ENCODE measurements at regions not wholly inside any gene's neighbourhood (a gene's known extent, or its start where the extent isn't known, plus 50 kb on each side); places are given as distances from the start of the nearest gene placed in this dataset.
"Not testable (repeated sequence)": the region's sequence is repeated elsewhere in the genome, so short reads cannot be mapped to it uniquely, and the experiment has no call there.

GRCh38 chr21:35563885-35564451, 496.4 kb downstream of the SETD4 start:
- H3K36me3 ChIP-seq (ENCODE audit: control insufficient read depth in 1 of 2, insufficient read depth in 2 of 2, low read length in 2 of 2), result no peaks in the 10 kb centered on the region
- H3K27me3 ChIP-seq (ENCODE audit: control insufficient read depth in 1 of 2, insufficient read depth in 2 of 2, low read length in 2 of 2), result no peaks in the 10 kb centered on the region
- H3K27ac ChIP-seq (ENCODE audit: low read depth, low read length), result peak overlapping the region; percentile 1
- no peaks in the 10 kb centered on the region for H3K4me1 ChIP-seq (ENCODE audit: control insufficient read depth in 1 of 2, insufficient read depth in 2 of 2, low read length in 2 of 2)
- no peak overlapping the region for H3K4me3 ChIP-seq (ENCODE audit: low read depth in 1 of 2, low read length in 2 of 2)
- no peak overlapping the region for H3K9ac ChIP-seq (ENCODE audit: low read depth in 1 of 2, low read length in 2 of 2)
- H3K9me3 ChIP-seq (ENCODE audit: control insufficient read depth in 1 of 2, low read length in 2 of 2), result no peaks in the 10 kb centered on the region

DNA sequence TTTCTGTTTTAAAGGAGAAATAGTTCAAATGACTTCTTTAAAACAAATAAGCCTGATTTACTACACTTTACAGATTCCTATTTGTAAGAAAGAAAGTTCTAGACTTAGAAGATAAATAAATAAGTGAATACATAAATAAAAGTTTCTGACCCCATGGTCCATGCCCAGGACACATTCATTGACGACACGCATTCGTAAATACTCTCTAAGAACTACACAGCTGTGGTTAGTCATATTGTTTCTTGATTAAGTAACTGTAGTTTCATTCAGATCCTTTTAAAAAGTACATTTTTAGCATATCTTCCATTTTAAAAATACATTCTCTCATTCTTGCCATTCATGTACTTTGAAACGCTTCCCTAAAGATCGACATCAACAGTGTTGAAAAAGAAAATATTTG, 497.4 kb downstream of the SETD4 start:
- Histone ChIP-seq H3K27me3 (ENCODE audit: control insufficient read depth in 1 of 2, insufficient read depth in 2 of 2, low read length in 2 of 2) (no peaks in the 10 kb centered on the region), H3K9ac (ENCODE audit: low read depth in 1 of 2, low read length in 2 of 2) (no peak overlapping the region), H3K4me1 (ENCODE audit: control insufficient read depth in 1 of 2, insufficient read depth in 2 of 2, low read length in 2 of 2) (no peaks in the 10 kb centered on the region), H3K27ac (ENCODE audit: low read depth, low read length) (no peak overlapping the region), H3K9me3 (ENCODE audit: control insufficient read depth in 1 of 2, low read length in 2 of 2) (no peaks in the 10 kb centered on the region), H3K4me3 (ENCODE audit: low read depth in 1 of 2, low read length in 2 of 2) (no peak overlapping the region), H3K36me3 (ENCODE audit: control insufficient read depth in 1 of 2, insufficient read depth in 2 of 2, low read length in 2 of 2) (no peaks in the 10 kb centered on the region)

DNA sequence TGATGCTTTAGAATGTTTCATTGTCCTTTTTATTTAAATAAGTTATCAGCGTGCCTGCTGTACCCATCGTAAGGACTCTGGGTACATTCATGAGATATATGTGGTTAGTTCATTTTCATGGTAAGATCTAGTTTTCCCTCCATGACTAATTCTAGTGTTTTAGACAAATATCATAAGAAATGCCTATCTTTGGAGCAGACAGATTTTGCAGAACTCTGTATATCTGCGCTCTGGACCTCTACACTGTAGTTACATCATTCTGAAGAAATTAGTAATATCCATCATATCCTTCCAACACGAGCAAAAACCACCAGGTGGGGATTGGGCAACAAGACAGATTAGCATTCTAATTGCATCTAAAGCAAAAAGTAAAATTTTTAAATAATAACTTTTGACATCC, 499.2 kb downstream of the SETD4 start:
- Histone ChIP-seq H3K27me3 (ENCODE audit: control insufficient read depth in 1 of 2, insufficient read depth in 2 of 2, low read length in 2 of 2) (no peaks in the 10 kb centered on the region), H3K9ac (ENCODE audit: low read depth in 1 of 2, low read length in 2 of 2) (no peak overlapping the region), H3K36me3 (ENCODE audit: control insufficient read depth in 1 of 2, insufficient read depth in 2 of 2, low read length in 2 of 2) (no peaks in the 10 kb centered on the region), H3K4me3 (ENCODE audit: low read depth in 1 of 2, low read length in 2 of 2) (no peak overlapping the region), H3K4me1 (ENCODE audit: control insufficient read depth in 1 of 2, insufficient read depth in 2 of 2, low read length in 2 of 2) (no peaks in the 10 kb centered on the region), H3K27ac (ENCODE audit: low read depth, low read length) (no peak overlapping the region), H3K9me3 (ENCODE audit: control insufficient read depth in 1 of 2, low read length in 2 of 2) (no peaks in the 10 kb centered on the region)

DNA sequence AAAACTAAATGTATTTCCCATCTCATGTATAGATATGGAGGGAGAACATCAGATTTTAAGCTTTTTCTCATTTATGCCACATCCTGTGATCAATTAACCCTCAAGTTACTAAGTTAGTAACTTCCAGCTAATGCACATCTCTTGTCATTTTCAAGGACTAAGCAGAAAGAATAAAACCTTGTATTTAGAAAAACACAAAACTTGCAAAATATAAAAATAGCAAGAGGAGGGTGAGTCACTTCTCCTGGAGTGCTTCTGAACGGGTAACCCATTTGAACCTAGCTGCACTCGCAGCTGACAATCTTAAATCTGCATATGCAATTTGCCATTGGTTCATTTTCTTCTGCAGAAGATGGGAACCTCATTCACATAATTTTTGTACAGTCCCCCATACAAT, 500.5 kb downstream of the SETD4 start:
- Histone ChIP-seq H3K27ac (ENCODE audit: low read depth, low read length) (no peak overlapping the region), H3K9me3 (ENCODE audit: control insufficient read depth in 1 of 2, low read length in 2 of 2) (no peaks in the 10 kb centered on the region), H3K4me1 (ENCODE audit: control insufficient read depth in 1 of 2, insufficient read depth in 2 of 2, low read length in 2 of 2) (no peaks in the 10 kb centered on the region), H3K9ac (ENCODE audit: low read depth in 1 of 2, low read length in 2 of 2) (no peak overlapping the region), H3K4me3 (ENCODE audit: low read depth in 1 of 2, low read length in 2 of 2) (no peak overlapping the region), H3K36me3 (ENCODE audit: control insufficient read depth in 1 of 2, insufficient read depth in 2 of 2, low read length in 2 of 2) (no peaks in the 10 kb centered on the region), H3K27me3 (ENCODE audit: control insufficient read depth in 1 of 2, insufficient read depth in 2 of 2, low read length in 2 of 2) (no peaks in the 10 kb centered on the region)

DNA sequence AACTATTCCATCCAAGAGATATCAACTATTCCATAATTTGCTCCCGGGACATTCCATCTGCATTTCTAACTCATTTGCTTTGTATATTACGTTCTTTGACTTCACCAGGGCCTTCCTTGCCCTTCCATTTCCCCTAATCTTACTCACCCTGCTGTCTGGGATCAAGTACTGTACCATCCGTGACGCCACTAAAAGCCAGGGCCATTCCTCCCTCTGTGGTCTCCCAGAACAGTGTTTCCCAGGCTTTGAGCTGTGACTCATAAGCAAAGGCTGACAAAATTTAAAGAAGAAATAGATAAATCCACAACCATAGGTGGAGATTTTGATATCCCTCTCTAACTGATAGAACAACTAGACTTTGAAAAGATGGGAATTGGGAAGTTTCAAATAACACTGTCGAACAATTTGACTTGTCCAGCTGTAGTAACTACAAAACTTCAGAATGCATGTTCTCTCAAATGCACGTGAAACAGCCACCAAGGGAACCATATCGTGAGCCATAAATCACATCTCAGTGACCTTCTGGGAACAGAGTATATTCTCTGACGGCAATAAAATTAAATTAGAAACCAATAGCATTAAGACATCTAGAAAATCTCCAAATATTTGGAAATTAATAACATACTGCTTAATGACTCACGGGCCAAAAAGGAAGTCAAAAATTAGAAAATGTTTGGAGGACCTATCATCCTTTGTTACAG, 501.0 kb downstream of the SETD4 start:
- H3K27me3 ChIP-seq (ENCODE audit: control insufficient read depth in 1 of 2, insufficient read depth in 2 of 2, low read length in 2 of 2), result no peaks in the 10 kb centered on the region
- H3K4me1 ChIP-seq (ENCODE audit: control insufficient read depth in 1 of 2, insufficient read depth in 2 of 2, low read length in 2 of 2), result no peaks in the 10 kb centered on the region
- H3K36me3 ChIP-seq (ENCODE audit: control insufficient read depth in 1 of 2, insufficient read depth in 2 of 2, low read length in 2 of 2), result no peaks in the 10 kb centered on the region
- no peaks in the 10 kb centered on the region for H3K9me3 ChIP-seq (ENCODE audit: control insufficient read depth in 1 of 2, low read length in 2 of 2)
- no peak overlapping the region for H3K4me3 ChIP-seq (ENCODE audit: low read depth in 1 of 2, low read length in 2 of 2)
- no peak overlapping the region for H3K27ac ChIP-seq (ENCODE audit: low read depth, low read length)
- no peak overlapping the region for H3K9ac ChIP-seq (ENCODE audit: low read depth in 1 of 2, low read length in 2 of 2)

DNA sequence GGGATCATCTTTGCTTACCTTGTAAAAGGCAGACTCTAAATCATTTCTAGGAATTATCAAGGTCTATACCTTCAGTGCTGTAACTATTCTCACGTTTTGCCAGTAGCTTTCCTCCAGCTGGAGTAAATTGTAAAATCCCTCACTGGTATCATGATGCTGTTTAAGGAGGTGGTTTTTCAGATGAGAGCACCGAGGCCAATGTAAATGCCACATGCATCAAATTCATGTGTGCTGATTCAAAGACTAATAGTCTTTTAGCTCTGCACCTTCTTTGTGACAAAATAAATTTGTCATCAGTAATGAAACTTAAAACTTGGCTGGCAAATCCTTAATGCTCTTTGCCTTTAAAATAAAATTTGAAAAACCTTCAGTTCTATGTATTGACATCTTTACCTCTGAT, 503.8 kb downstream of the SETD4 start:
- Histone ChIP-seq H3K9ac (ENCODE audit: low read depth in 1 of 2, low read length in 2 of 2) (no peak overlapping the region), H3K27ac (ENCODE audit: low read depth, low read length) (no peak overlapping the region), H3K4me1 (ENCODE audit: control insufficient read depth in 1 of 2, insufficient read depth in 2 of 2, low read length in 2 of 2) (no peaks in the 10 kb centered on the region), H3K4me3 (ENCODE audit: low read depth in 1 of 2, low read length in 2 of 2) (no peak overlapping the region), H3K27me3 (ENCODE audit: control insufficient read depth in 1 of 2, insufficient read depth in 2 of 2, low read length in 2 of 2) (no peaks in the 10 kb centered on the region), H3K9me3 (ENCODE audit: control insufficient read depth in 1 of 2, low read length in 2 of 2) (no peaks in the 10 kb centered on the region), H3K36me3 (ENCODE audit: control insufficient read depth in 1 of 2, insufficient read depth in 2 of 2, low read length in 2 of 2) (no peaks in the 10 kb centered on the region)

- H3K9me3 ChIP-seq (ENCODE audit: control insufficient read depth in 1 of 2, low read length in 2 of 2); H3K27ac ChIP-seq (ENCODE audit: low read depth, low read length); H3K27me3 ChIP-seq (ENCODE audit: control insufficient read depth in 1 of 2, insufficient read depth in 2 of 2, low read length in 2 of 2); H3K36me3 ChIP-seq (ENCODE audit: control insufficient read depth in 1 of 2, insufficient read depth in 2 of 2, low read length in 2 of 2); H3K4me3 ChIP-seq (ENCODE audit: low read depth in 1 of 2, low read length in 2 of 2); H3K9ac ChIP-seq (ENCODE audit: low read depth in 1 of 2, low read length in 2 of 2); H3K4me1 ChIP-seq (ENCODE audit: control insufficient read depth in 1 of 2, insufficient read depth in 2 of 2, low read length in 2 of 2): not testable (repeated sequence)
Measured at GRCh38 chr21:35552483-35552882, 503.4 kb upstream of the RUNX1 start.

DNA sequence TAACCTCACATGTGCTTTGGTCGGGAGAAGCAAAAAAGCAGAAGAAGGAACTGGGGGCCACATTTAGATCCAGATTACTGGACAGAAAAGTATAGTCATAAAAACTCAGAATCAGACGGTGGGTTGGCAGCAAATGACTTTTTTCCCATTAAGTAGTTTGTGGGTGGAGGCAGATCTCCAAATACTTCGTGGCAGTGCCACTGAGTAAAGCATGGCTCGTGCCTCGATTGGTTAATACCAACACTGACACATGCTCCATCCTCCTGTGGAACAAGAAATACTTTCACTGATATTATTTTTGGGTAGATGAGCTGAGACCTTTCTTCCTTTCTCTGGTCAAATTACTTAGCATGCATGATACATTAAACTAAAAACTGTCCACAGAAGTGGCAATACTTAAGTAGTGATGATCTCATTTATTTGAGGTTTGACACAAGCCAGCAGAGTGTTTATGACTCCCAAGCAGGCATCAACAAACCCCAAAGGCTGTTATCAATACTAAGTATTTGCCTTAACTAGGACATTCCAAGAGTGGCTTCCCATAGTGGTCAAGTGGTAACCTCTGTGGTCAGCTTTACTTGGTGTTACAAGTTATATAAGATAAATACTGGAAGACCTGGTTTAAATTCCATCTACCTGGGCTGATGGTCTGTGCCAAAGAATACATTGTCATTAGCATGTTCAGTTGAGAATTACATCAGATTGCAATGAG, 500.0 kb upstream of the RUNX1 start:
- Histone ChIP-seq H3K4me3 (ENCODE audit: low read depth in 1 of 2, low read length in 2 of 2) (no peak overlapping the region), H3K9ac (ENCODE audit: low read depth in 1 of 2, low read length in 2 of 2) (no peak overlapping the region)

DNA sequence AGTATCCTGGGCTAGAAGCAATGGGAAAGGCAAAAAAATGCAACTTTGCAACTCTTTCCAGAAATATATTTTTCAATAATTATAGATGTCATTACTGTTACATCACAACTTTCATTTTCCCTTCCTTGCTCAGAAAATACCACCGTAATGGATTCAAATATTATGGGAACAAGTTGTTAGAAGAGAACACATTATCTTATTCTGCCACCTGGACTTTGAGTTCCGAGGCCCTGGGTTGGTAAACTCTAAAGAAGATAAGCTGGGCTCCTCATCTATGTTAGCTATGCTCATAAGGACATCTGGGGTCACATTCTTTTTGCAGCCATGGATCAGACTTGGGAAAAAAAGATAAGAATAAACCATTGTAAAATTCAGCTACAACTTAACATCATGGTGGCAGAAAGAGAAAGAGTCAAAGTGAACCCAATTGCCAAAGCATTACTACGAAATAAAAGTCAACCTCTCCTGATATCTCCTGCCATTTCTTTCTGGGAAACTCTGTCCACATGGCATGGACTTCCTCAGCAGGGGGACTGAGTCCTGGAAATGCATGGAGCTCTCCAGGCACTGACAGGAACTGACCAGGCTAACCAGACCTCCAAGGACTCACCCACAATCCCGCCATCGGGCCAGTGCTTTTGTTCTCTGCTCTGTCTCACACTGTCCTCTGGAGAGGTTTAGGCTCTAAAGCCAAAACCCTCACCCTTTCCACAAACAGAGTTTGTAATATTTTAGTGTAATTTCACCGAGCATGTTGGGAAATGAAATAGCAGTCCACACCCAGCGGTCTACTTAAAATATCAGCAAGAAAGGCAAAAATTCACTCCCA, 499.1 kb upstream of the RUNX1 start:
- Histone ChIP-seq H3K4me3 (ENCODE audit: low read depth in 1 of 2, low read length in 2 of 2) (no peak overlapping the region), H3K9me3 (ENCODE audit: control insufficient read depth in 1 of 2, low read length in 2 of 2) (no peaks in the 10 kb centered on the region), H3K36me3 (ENCODE audit: control insufficient read depth in 1 of 2, insufficient read depth in 2 of 2, low read length in 2 of 2) (no peaks in the 10 kb centered on the region), H3K4me1 (ENCODE audit: control insufficient read depth in 1 of 2, insufficient read depth in 2 of 2, low read length in 2 of 2) (no peaks in the 10 kb centered on the region), H3K27me3 (ENCODE audit: control insufficient read depth in 1 of 2, insufficient read depth in 2 of 2, low read length in 2 of 2) (no peaks in the 10 kb centered on the region), H3K9ac (ENCODE audit: low read depth in 1 of 2, low read length in 2 of 2) (no peak overlapping the region), H3K27ac (ENCODE audit: low read depth, low read length) (no peak overlapping the region)

More for the DNA sequence above, 500.0 kb upstream of the RUNX1 start:
- Histone ChIP-seq H3K27me3 (ENCODE audit: control insufficient read depth in 1 of 2, insufficient read depth in 2 of 2, low read length in 2 of 2) (no peaks in the 10 kb centered on the region), H3K36me3 (ENCODE audit: control insufficient read depth in 1 of 2, insufficient read depth in 2 of 2, low read length in 2 of 2) (no peaks in the 10 kb centered on the region), H3K27ac (ENCODE audit: low read depth, low read length) (no peak overlapping the region), H3K9me3 (ENCODE audit: control insufficient read depth in 1 of 2, low read length in 2 of 2) (no peaks in the 10 kb centered on the region), H3K4me1 (ENCODE audit: control insufficient read depth in 1 of 2, insufficient read depth in 2 of 2, low read length in 2 of 2) (no peaks in the 10 kb centered on the region)

DNA sequence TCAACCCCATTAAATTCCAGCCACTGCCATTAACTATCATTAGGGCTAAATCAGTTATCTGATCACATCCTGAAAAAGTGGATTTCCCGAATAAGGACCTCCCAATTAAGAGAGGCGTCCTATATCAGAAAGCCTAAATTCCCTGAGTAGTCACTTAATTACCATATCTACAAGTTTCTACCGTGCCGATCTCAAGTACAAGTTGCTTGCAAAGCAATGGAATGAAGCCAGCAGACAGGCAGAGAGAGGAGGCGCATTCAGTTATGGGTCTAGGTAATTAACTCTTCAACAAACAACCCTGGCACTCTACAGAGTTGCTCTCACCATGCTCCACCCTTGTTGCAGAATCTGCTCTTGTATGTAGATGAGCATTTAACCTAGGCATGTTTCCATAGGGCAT, 494.6 kb upstream of the RUNX1 start:
- H3K4me1 ChIP-seq (ENCODE audit: control insufficient read depth in 1 of 2, insufficient read depth in 2 of 2, low read length in 2 of 2), result peaks cover 0 to 5% of the 10 kb centered on the region in 2 donors
- H3K27me3 ChIP-seq (ENCODE audit: control insufficient read depth in 1 of 2, insufficient read depth in 2 of 2, low read length in 2 of 2), result no peaks in the 10 kb centered on the region
- H3K9me3 ChIP-seq (ENCODE audit: control insufficient read depth in 1 of 2, low read length in 2 of 2), result no peaks in the 10 kb centered on the region
- H3K9ac ChIP-seq (ENCODE audit: low read depth in 1 of 2, low read length in 2 of 2), result no peak overlapping the region
- no peaks in the 10 kb centered on the region for H3K36me3 ChIP-seq (ENCODE audit: control insufficient read depth in 1 of 2, insufficient read depth in 2 of 2, low read length in 2 of 2)
- no peak overlapping the region for H3K27ac ChIP-seq (ENCODE audit: low read depth, low read length)
- H3K4me3 ChIP-seq (ENCODE audit: low read depth in 1 of 2, low read length in 2 of 2), result no peak overlapping the region
